Stomach (tissue), 8 donors: ENCODE measurements at regions not wholly inside any gene's neighbourhood (a gene's known extent, or its start where the extent isn't known, plus 50 kb on each side); places are given as distances from the start of the nearest gene placed in this dataset.
A peak's percentile ranks its signal among the peaks of the same experiment; 100 is the strongest.

Source experiments
- DNase-seq, 2 donors: peaks; one replicate each; pipeline versions ENCODE4 v3.0.0 to v3.0.0-alpha.2; 2013 to 2019
- H3K27ac ChIP-seq, 5 donors: fragments of 200-600 bp in 4 of 5; sonication (generic) in 4 of 5; one replicate each; pipeline ENCODE4 v1.5.1; 2013 to 2019; ENCODE audit warnings: mild to moderate bottlenecking in 1 of 5, moderate library complexity in 1 of 5
- H3K27me3 ChIP-seq, 3 donors: fragments of 200-600 bp; sonication (generic); one replicate each; pipeline ENCODE4 v1.5.1; 2017 to 2019; ENCODE audit warnings: mixed run types in 1 of 3
- H3K36me3 ChIP-seq, 4 donors: fragments of 200-600 bp; sonication (generic); 1 replicate in 3 of 4; 2 replicates in 1 of 4; pipeline ENCODE4 v1.5.1; 2016 to 2019
- H3K4me1 ChIP-seq, 4 donors: fragments of 200-600 bp; sonication (generic); one replicate each; pipeline ENCODE4 v1.5.1; 2016 to 2019
- H3K4me3 ChIP-seq, 4 donors: fragments of 200-600 bp; sonication (generic) in 3 of 4; one replicate each; pipeline ENCODE4 v1.5.1; 2016 to 2019; ENCODE audit warnings: mild to moderate bottlenecking in 1 of 4
- H3K9me3 ChIP-seq, 4 donors: fragments of 200-600 bp; sonication (generic); one replicate each; pipeline ENCODE4 v1.5.1; 2016 to 2019
- CTCF ChIP-seq, 7 experiments: fragments of 450-650 bp in 4 of 7; fragments of 200-600 bp in 3 of 7; sonication (generic) in 3 of 7; IDR thresholded peaks; one replicate each; pipeline ENCODE4 v1.5.1; 2016 to 2019; ENCODE audit warnings: antibody characterized with exemption in 7 of 7, control low read depth in 2 of 7, mild to moderate bottlenecking in 1 of 7
- EP300 ChIP-seq: sonication (generic); formaldehyde crosslinking; IDR thresholded peaks from one replicate; pipeline ENCODE4 v1.6.1; 2017; ENCODE audit warnings: antibody characterized with exemption
- POLR2A ChIP-seq, 4 donors: fragments of 450-650 bp; IDR thresholded peaks; one replicate each; pipeline ENCODE4 v1.6.1; 2016; ENCODE audit warnings: antibody characterized with exemption in 4 of 4, control low read depth in 2 of 4, mild to moderate bottlenecking in 1 of 4, moderate library complexity in 1 of 4
- POLR2AphosphoS5 ChIP-seq, 3 donors: sonication (generic); formaldehyde crosslinking; IDR thresholded peaks; one replicate each; pipeline ENCODE4 v1.6.1; 2016; ENCODE audit warnings: antibody characterized with exemption in 3 of 3
- WGBS, 5 donors: extraction: QIAGEN DNeasy Blood & Tissue Kit in 3 of 5; methylation state at CpG; one replicate each; pipeline versions ENCODE4 v1.1.5 to v1.1.7; 2013 to 2018; 5-methylcytosine and 5-hydroxymethylcytosine counted together
- intact Hi-C: fragments of 100-400 bp; cut with DNase I; formaldehyde crosslinking; loops from one replicate; pipeline ENCODE4 v1.15.1; 2023; ENCODE audit warnings: low total_unique reads
- donor health status: healthy with polysubstance abuse.
- donor health status: Bipolar disorder and iron deficiency.
- donor health status: healthy.

- H3K9me3 ChIP-seq, result no peaks in the 10 kb centered on the region
- DNase-seq, result no peak
- no peak overlapping the region for H3K4me3 ChIP-seq
- H3K27me3 ChIP-seq, result no peaks in the 10 kb centered on the region
- TF ChIP-seq POLR2AphosphoS5 (IDR thresholded peaks at IDR 0.05) (no peak), CTCF (IDR thresholded peaks at IDR 0.05) (no peak)
- no peak overlapping the region for H3K27ac ChIP-seq
- H3K36me3 ChIP-seq, result no peaks in the 10 kb centered on the region
- intact Hi-C loops, result no loop called here
- H3K4me1 ChIP-seq, result peaks cover 0 to 9% (median 8%) of the 10 kb centered on the region in 4 donors
- WGBS, 5 donors, result 38 to 69% (median 59%) methylated on average over 1 of the region's 1 CpG
These were observed 202.1 kb downstream of the NOVA1 start for GRCh38 chr14:26395726-26396125.

DNA sequence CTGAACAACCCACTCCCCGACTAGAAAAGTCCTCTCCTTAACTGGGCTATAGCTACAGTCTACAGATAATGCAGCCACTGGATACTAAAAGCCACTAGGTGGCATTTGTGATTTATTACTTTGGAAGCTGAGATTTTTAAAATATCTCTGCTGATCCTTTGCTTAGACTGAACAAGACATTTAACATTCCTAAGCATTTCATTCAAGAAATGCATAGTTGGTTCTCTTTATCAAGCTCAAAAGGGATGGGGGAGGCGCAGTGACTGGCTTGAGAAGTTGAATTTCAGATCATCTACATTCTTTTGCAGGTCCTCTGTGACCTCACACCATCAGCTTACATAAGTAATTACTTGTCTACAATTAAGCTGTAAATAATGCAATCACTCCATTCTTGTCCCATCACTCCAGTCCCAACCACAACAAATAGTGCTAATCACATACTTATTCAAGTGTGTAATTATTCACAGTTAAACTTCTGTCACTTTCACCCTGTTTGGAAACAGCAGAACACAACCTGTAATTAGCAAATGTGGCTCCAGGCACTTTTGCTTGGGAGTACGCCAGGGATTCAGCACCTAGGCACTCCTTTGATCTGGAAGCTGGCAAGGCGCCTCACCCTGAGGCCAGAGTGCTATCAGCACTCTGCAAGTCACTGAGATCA lies 203.6 kb downstream of the NOVA1 start:
- no peak for TF ChIP-seq POLR2A (IDR thresholded peaks at IDR 0.05)
- TF ChIP-seq CTCF (IDR thresholded peaks at IDR 0.05), result peak in 3 of 7 experiments; percentile 13 to 21 (median 18)
- intact Hi-C loops, result no loop called here
- WGBS, 5 donors, result 16 to 29% (median 20%) methylated on average over 4 of the region's 4 CpGs
- H3K36me3 ChIP-seq, result no peaks in the 10 kb centered on the region
- no peaks in the 10 kb centered on the region for H3K27me3 ChIP-seq
- H3K27ac ChIP-seq, result no peak overlapping the region
- H3K4me1 ChIP-seq, result peaks cover 0 to 9% (median 8%) of the 10 kb centered on the region in 4 donors
- no peak overlapping the region for H3K4me3 ChIP-seq
- H3K9me3 ChIP-seq, result no peaks in the 10 kb centered on the region
- DNase-seq, result peak; percentile 32 to 34

GRCh38 chr14:26392498-26392897 lies 205.3 kb downstream of the NOVA1 start:
- intact Hi-C loops, result no loop called here

DNA sequence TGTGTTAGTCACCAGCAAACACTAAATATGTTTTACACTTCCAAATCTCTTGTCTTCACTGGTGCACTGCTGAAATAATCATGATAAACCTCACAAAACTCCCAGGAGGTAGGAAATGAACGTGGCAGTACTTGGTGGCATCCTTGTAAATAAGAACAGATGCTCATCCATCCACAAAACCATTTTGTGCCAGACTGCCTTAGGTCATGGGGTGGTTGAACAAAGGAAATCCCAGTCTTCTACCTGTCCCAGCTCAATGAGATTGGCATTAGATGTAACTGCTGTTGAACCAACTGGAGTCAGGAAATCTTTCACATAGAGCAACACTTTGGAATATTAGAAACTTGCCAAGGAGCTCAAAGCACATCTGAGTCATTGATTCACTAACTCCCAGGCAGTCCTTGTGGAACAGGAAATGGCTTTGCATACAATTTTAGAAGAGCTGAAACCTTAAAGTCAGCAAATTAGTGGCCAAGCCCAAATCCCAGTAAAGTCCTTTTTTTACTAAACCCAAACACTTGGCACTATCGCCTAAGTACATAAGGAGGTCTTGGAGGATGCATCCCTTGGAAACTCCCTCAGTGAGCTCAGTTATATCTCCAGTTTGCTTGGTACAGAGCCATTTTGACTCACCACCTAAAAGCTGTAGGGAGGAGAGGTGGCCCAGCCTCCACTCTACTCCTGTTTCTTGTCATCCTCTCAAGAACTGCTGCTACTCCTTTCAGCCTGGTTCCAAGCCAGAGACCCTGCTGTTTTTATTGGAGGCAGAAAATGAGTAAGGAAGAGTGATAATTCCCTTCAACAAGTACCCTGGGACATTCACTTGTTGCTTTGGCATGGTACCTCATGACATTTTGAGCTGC lies 208.0 kb downstream of the NOVA1 start:
- DNase-seq, result peak in 1 of 2 donors; percentile 45
- Histone ChIP-seq H3K27me3 (no peaks in the 10 kb centered on the region), H3K36me3 (no peaks in the 10 kb centered on the region), H3K27ac (no peak overlapping the region), H3K4me1 (peaks cover 0 to 9% (median 8%) of the 10 kb centered on the region in 4 donors), H3K9me3 (no peaks in the 10 kb centered on the region), H3K4me3 (no peak overlapping the region)
- intact Hi-C loops, result no loop called here
- 67 to 75% (median 71%) methylated on average over 2 of the region's 2 CpGs for WGBS, 5 donors
- TF ChIP-seq POLR2A (IDR thresholded peaks at IDR 0.05), result no peak
- TF ChIP-seq EP300, result no peak
- TF ChIP-seq CTCF (IDR thresholded peaks at IDR 0.05), result no peak
- no peak for TF ChIP-seq POLR2AphosphoS5 (IDR thresholded peaks at IDR 0.05)

More at GRCh38 chr14:26392498-26392897, 205.3 kb downstream of the NOVA1 start:
- H3K4me1 ChIP-seq, result peaks cover 0 to 9% (median 8%) of the 10 kb centered on the region in 4 donors
- DNase-seq, result no peak
- H3K27me3 ChIP-seq, result no peaks in the 10 kb centered on the region
- no peak overlapping the region for H3K27ac ChIP-seq
- no peaks in the 10 kb centered on the region for H3K9me3 ChIP-seq
- no peak for TF ChIP-seq POLR2AphosphoS5 (IDR thresholded peaks at IDR 0.05)
- TF ChIP-seq POLR2A (IDR thresholded peaks at IDR 0.05), result no peak
- no peaks in the 10 kb centered on the region for H3K36me3 ChIP-seq
- H3K4me3 ChIP-seq, result no peak overlapping the region
- WGBS, 5 donors, result 76 to 78% (median 76%) methylated on average over 7 of the region's 7 CpGs
